Neural crest cell (in vitro differentiated cells): ENCODE measurements at regions not wholly inside any gene's neighbourhood (a gene's known extent, or its start where the extent isn't known, plus 50 kb on each side); places are given as distances from the start of the nearest gene placed in this dataset.

Source experiments
- DNase-seq: peaks from one replicate; pipeline ENCODE4 v3.0.0; 2021; ENCODE audit warnings: low read depth, mixed read lengths, low spot score
- H3K27ac Mint-ChIP-seq: one replicate; pipeline ENCODE4 v1.8.0; 2021; ENCODE audit warnings: mild to moderate bottlenecking, mixed read lengths; ENCODE audit not compliant: unreplicated experiment
- H3K27me3 Mint-ChIP-seq: 2 replicates; pipeline ENCODE4 v1.8.0; 2021; ENCODE audit warnings: low read depth, mild to moderate bottlenecking, mixed read lengths
- H3K36me3 Mint-ChIP-seq: 2 replicates; pipeline ENCODE4 v1.8.0; 2021; ENCODE audit warnings: low read depth, mild to moderate bottlenecking, mixed read lengths
- H3K4me1 Mint-ChIP-seq: 2 replicates; pipeline ENCODE4 v1.8.0; 2021; ENCODE audit warnings: mixed read lengths
- H3K4me3 Mint-ChIP-seq: one replicate; pipeline ENCODE4 v1.8.0; 2021; ENCODE audit warnings: mild to moderate bottlenecking, mixed read lengths
- H3K9me3 Mint-ChIP-seq: 2 replicates; pipeline ENCODE4 v1.8.0; 2021; ENCODE audit warnings: mixed read lengths
- CTCF ChIP-seq: fragments of 200-600 bp; sonication (generic); conservative IDR thresholded peaks from 2 replicates; pipeline ENCODE4 v1.5.0; 2021; ENCODE audit warnings: antibody characterized with exemption, mild to moderate bottlenecking

GRCh38 chr10:100652406-100653135, 92.8 kb upstream of the PAX2 start:
- H3K9me3 Mint-ChIP-seq: peaks cover 6% of the 10 kb centered on the region
- TF ChIP-seq CTCF: no peak
- peak overlapping the region; percentile 41 for H3K4me3 Mint-ChIP-seq
- peaks cover 29% of the 10 kb centered on the region for H3K4me1 Mint-ChIP-seq
- H3K27ac Mint-ChIP-seq: no peak overlapping the region
- DNase-seq: no peak
- H3K27me3 Mint-ChIP-seq: peaks cover 85% of the 10 kb centered on the region
- H3K36me3 Mint-ChIP-seq: peaks cover 2% of the 10 kb centered on the region

GRCh38 chr10:100653238-100653956, 92.0 kb upstream of the PAX2 start:
- peaks cover 29% of the 10 kb centered on the region for H3K4me1 Mint-ChIP-seq
- peaks cover 2% of the 10 kb centered on the region for H3K36me3 Mint-ChIP-seq

GRCh38 chr10:100653957-100654781, 91.2 kb upstream of the PAX2 start:
- Mint-ChIP-seq H3K4me1 (peaks cover 29% of the 10 kb centered on the region), H3K36me3 (peaks cover 2% of the 10 kb centered on the region), H3K27me3 (peaks cover 85% of the 10 kb centered on the region), H3K4me3 (peak overlapping the region; percentile 81), H3K27ac (no peak overlapping the region), H3K9me3 (peaks cover 6% of the 10 kb centered on the region)
- peak; percentile 43 for DNase-seq
- no peak for TF ChIP-seq CTCF

More at GRCh38 chr10:100653238-100653956, 92.0 kb upstream of the PAX2 start:
- H3K27ac Mint-ChIP-seq: no peak overlapping the region
- peaks cover 85% of the 10 kb centered on the region for H3K27me3 Mint-ChIP-seq
- peaks cover 6% of the 10 kb centered on the region for H3K9me3 Mint-ChIP-seq
- no peak for TF ChIP-seq CTCF
- H3K4me3 Mint-ChIP-seq: peak overlapping the region; percentile 78
- no peak for DNase-seq

- Mint-ChIP-seq H3K4me1 (peaks cover 29% of the 10 kb centered on the region), H3K36me3 (peaks cover 2% of the 10 kb centered on the region), H3K4me3 (peak overlapping the region; percentile 86), H3K27me3 (peaks cover 85% of the 10 kb centered on the region), H3K27ac (no peak overlapping the region), H3K9me3 (peaks cover 6% of the 10 kb centered on the region)
- TF ChIP-seq CTCF: no peak
- DNase-seq: no peak
Measured at GRCh38 chr10:100654782-100655325, 90.5 kb upstream of the PAX2 start.

- peaks cover 29% of the 10 kb centered on the region for H3K4me1 Mint-ChIP-seq
- TF ChIP-seq CTCF: no peak
- H3K27ac Mint-ChIP-seq: no peak overlapping the region
- peaks cover 85% of the 10 kb centered on the region for H3K27me3 Mint-ChIP-seq
- no peak for DNase-seq
- peak overlapping the region; percentile 86 for H3K4me3 Mint-ChIP-seq
- peaks cover 3% of the 10 kb centered on the region for H3K9me3 Mint-ChIP-seq
- H3K36me3 Mint-ChIP-seq: no peaks in the 10 kb centered on the region
Measured at GRCh38 chr10:100655326-100655759, 90.0 kb upstream of the PAX2 start.
